Neural cell (in vitro differentiated cells): ENCODE measurements at regions not wholly inside any gene's neighbourhood (a gene's known extent, or its start where the extent isn't known, plus 50 kb on each side); places are given as distances from the start of the nearest gene placed in this dataset.

Experiments
- H2AFZ ChIP-seq: fragments of 200-600, 300-800 bp; sonication (generic), shearing (Covaris generic); 2 replicates; pipeline ENCODE4 v1.6.0; 2014; ENCODE audit warnings: low read depth, mild to moderate bottlenecking, antibody characterized with exemption, low read length, moderate library complexity
- H3F3A ChIP-seq: fragments of 200-600 bp; shearing (Covaris generic); 2 replicates; pipeline ENCODE4 v1.6.1; 2016; ENCODE audit warnings: mild to moderate bottlenecking, moderate library complexity, mixed read lengths, antibody characterized with exemption, low read length; ENCODE audit not compliant: insufficient read depth, poor library complexity, severe bottlenecking
- H3K27ac ChIP-seq: fragments of 200-600, 300-800 bp; sonication (generic), shearing (Covaris generic); 2 replicates; pipeline ENCODE4 v1.5.1; 2014; ENCODE audit warnings: mild to moderate bottlenecking, low read length, moderate library complexity
- H3K27me3 ChIP-seq: fragments of 300-800, 200-600 bp; sonication (generic), shearing (Covaris generic); 2 replicates; pipeline ENCODE4 v1.6.0; 2014; ENCODE audit warnings: mild to moderate bottlenecking, low read depth, low read length, moderate library complexity; ENCODE audit not compliant: insufficient read depth
- H3K36me3 ChIP-seq: fragments of 300-800, 200-600 bp; sonication (generic), shearing (Covaris generic); 2 replicates; pipeline ENCODE4 v1.5.1; 2014; ENCODE audit warnings: mild to moderate bottlenecking, antibody characterized with exemption, low read length, moderate library complexity; ENCODE audit not compliant: insufficient read depth
- H3K4me2 ChIP-seq: fragments of 300-800, 200-600 bp; sonication (generic), shearing (Covaris generic); 2 replicates; pipeline ENCODE4 v1.6.0; 2014; ENCODE audit warnings: mild to moderate bottlenecking, low read length
- H3K4me3 ChIP-seq: fragments of 300-800, 200-600 bp; sonication (generic), shearing (Covaris generic); 2 replicates; pipeline ENCODE4 v1.5.1; 2014; ENCODE audit warnings: mild to moderate bottlenecking, low read length, moderate library complexity
- H3K79me2 ChIP-seq: fragments of 200-600 bp; shearing (Covaris generic); replicated peaks from 2 replicates; pipeline ENCODE4 v1.6.0; 2014; ENCODE audit warnings: mild to moderate bottlenecking, low read length, moderate library complexity; ENCODE audit not compliant: insufficient read depth
- H3K9ac ChIP-seq: fragments of 300-800, 200-600 bp; sonication (generic), shearing (Covaris generic); 2 replicates; pipeline ENCODE4 v1.6.1; 2016; ENCODE audit warnings: mild to moderate bottlenecking, low read length, mixed read lengths
- H3K9me2 ChIP-seq: fragments of 200-600 bp; shearing (Covaris generic); 2 replicates; pipeline ENCODE4 v1.6.1; 2016; ENCODE audit warnings: mild to moderate bottlenecking, low read length, mixed read lengths; ENCODE audit not compliant: insufficient read depth
- H3K9me3 ChIP-seq: fragments of 200-600, 300-800 bp; sonication (generic), shearing (Covaris generic); 2 replicates; pipeline ENCODE4 v1.6.1; 2016; ENCODE audit warnings: mild to moderate bottlenecking, mixed run types, low read length, moderate library complexity, mixed read lengths
- H4K20me1 ChIP-seq: fragments of 200-600 bp; shearing (Covaris generic); 2 replicates; pipeline ENCODE4 v1.6.1; 2016; ENCODE audit warnings: mild to moderate bottlenecking, mixed run types; ENCODE audit not compliant: insufficient read depth
- EP300 ChIP-seq: fragments of 450-650 bp; conservative IDR thresholded peaks from 2 replicates; pipeline ENCODE4 v1.6.1; 2014; ENCODE audit warnings: antibody characterized with exemption, mild to moderate bottlenecking, moderate library complexity; ENCODE audit not compliant: poor library complexity, severe bottlenecking
- EZH2 ChIP-seq: fragments of 200-600, 300-800 bp; shearing (Covaris generic), sonication (generic); IDR thresholded peaks from 2 replicates; pipeline ENCODE4 v1.6.1; 2014; ENCODE audit warnings: antibody characterized with exemption, low read length, borderline replicate concordance, mild to moderate bottlenecking; ENCODE audit not compliant: insufficient read depth, poor library complexity, severe bottlenecking
- MXI1 ChIP-seq: fragments of 450-650 bp; conservative IDR thresholded peaks from 2 replicates; pipeline ENCODE4 v1.6.1; 2014; ENCODE audit warnings: antibody characterized with exemption, mild to moderate bottlenecking; ENCODE audit not compliant: poor library complexity, severe bottlenecking
- POLR2AphosphoS5 ChIP-seq: IDR thresholded peaks from 2 replicates; pipeline ENCODE4 v1.6.1; 2012
- RAD21 ChIP-seq: fragments of 450-650 bp; conservative IDR thresholded peaks from 2 replicates; pipeline ENCODE4 v1.6.1; 2014; ENCODE audit warnings: antibody characterized with exemption, mild to moderate bottlenecking, moderate library complexity
- SMC3 ChIP-seq: fragments of 450-650 bp; conservative IDR thresholded peaks from 2 replicates; pipeline ENCODE4 v1.6.1; 2014; ENCODE audit warnings: antibody characterized with exemption, mild to moderate bottlenecking, moderate library complexity; ENCODE audit not compliant: poor library complexity
- TAF1 ChIP-seq: IDR thresholded peaks from 2 replicates; pipeline ENCODE4 v1.6.1; 2012; ENCODE audit warnings: low read depth
- TF ChIP-seq, protein P1 (sequence below): fragments of 450-650 bp; IDR thresholded peaks from 2 replicates; pipeline ENCODE4 v1.5.1; 2014; ENCODE audit warnings: antibody characterized with exemption, mild to moderate bottlenecking, moderate library complexity; ENCODE audit not compliant: poor library complexity, severe bottlenecking
- TF ChIP-seq, protein P2 (sequence below): IDR thresholded peaks from 2 replicates; pipeline ENCODE4 v1.6.1; 2012; ENCODE audit warnings: borderline replicate concordance

GRCh38 chr5:139733698-139734538 is 61.7 kb upstream of the PSD2 start:
- Histone ChIP-seq H3K27me3 (no peaks in the 10 kb centered on the region), H3K9me2 (no peaks in the 10 kb centered on the region), H3K79me2 (no peaks in the 10 kb centered on the region), H4K20me1 (no peaks in the 10 kb centered on the region), H3K9ac (no peak overlapping the region), H3K9me3 (no peaks in the 10 kb centered on the region), H3K27ac (no peak overlapping the region), H3F3A (no peaks in the 10 kb centered on the region), H3K4me2 (no peak overlapping the region), H3K36me3 (no peaks in the 10 kb centered on the region), H2AFZ (no peak overlapping the region), H3K4me3 (no peak overlapping the region)
- TF ChIP-seq EP300 (no peak), SMC3 (no peak), MXI1 (no peak), TAF1 (no peak), POLR2AphosphoS5 (no peak), RAD21 (no peak), EZH2 (no peak)
- TF ChIP-seq, protein P1, sequence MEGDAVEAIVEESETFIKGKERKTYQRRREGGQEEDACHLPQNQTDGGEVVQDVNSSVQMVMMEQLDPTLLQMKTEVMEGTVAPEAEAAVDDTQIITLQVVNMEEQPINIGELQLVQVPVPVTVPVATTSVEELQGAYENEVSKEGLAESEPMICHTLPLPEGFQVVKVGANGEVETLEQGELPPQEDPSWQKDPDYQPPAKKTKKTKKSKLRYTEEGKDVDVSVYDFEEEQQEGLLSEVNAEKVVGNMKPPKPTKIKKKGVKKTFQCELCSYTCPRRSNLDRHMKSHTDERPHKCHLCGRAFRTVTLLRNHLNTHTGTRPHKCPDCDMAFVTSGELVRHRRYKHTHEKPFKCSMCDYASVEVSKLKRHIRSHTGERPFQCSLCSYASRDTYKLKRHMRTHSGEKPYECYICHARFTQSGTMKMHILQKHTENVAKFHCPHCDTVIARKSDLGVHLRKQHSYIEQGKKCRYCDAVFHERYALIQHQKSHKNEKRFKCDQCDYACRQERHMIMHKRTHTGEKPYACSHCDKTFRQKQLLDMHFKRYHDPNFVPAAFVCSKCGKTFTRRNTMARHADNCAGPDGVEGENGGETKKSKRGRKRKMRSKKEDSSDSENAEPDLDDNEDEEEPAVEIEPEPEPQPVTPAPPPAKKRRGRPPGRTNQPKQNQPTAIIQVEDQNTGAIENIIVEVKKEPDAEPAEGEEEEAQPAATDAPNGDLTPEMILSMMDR: no peak
- TF ChIP-seq, protein P2, sequence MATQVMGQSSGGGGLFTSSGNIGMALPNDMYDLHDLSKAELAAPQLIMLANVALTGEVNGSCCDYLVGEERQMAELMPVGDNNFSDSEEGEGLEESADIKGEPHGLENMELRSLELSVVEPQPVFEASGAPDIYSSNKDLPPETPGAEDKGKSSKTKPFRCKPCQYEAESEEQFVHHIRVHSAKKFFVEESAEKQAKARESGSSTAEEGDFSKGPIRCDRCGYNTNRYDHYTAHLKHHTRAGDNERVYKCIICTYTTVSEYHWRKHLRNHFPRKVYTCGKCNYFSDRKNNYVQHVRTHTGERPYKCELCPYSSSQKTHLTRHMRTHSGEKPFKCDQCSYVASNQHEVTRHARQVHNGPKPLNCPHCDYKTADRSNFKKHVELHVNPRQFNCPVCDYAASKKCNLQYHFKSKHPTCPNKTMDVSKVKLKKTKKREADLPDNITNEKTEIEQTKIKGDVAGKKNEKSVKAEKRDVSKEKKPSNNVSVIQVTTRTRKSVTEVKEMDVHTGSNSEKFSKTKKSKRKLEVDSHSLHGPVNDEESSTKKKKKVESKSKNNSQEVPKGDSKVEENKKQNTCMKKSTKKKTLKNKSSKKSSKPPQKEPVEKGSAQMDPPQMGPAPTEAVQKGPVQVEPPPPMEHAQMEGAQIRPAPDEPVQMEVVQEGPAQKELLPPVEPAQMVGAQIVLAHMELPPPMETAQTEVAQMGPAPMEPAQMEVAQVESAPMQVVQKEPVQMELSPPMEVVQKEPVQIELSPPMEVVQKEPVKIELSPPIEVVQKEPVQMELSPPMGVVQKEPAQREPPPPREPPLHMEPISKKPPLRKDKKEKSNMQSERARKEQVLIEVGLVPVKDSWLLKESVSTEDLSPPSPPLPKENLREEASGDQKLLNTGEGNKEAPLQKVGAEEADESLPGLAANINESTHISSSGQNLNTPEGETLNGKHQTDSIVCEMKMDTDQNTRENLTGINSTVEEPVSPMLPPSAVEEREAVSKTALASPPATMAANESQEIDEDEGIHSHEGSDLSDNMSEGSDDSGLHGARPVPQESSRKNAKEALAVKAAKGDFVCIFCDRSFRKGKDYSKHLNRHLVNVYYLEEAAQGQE: no peak

DNA sequence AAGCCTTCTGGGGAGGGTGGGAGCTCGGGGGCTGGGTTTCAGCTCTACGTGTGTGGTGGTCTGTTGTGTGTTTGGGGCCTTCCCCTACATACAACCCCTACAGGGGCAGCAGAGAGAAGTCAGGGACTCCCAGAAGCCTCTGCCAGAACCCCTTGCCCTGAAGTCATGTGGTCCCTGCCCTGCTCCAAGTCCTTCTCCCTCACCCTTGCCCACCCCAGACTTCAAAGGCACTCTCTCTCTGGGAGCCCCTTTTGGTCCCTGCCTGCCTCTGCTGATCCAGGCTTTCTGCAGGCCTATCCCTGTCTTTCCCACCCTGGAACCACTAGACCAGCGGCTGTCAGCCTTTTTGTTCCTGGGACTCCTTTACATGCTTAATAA is 61.1 kb upstream of the PSD2 start:
- Histone ChIP-seq H3K4me2 (no peak overlapping the region), H3K27ac (no peak overlapping the region), H3K9me3 (no peaks in the 10 kb centered on the region), H3K9me2 (no peaks in the 10 kb centered on the region), H3K4me3 (no peak overlapping the region), H2AFZ (no peak overlapping the region), H3K9ac (no peak overlapping the region), H3K27me3 (no peaks in the 10 kb centered on the region), H3F3A (no peaks in the 10 kb centered on the region), H3K36me3 (no peaks in the 10 kb centered on the region), H4K20me1 (no peaks in the 10 kb centered on the region), H3K79me2 (no peaks in the 10 kb centered on the region)
- TF ChIP-seq, protein P2: no peak
- TF ChIP-seq TAF1 (no peak), MXI1 (no peak), EZH2 (no peak), SMC3 (no peak), RAD21 (no peak), POLR2AphosphoS5 (no peak), EP300 (no peak)
- TF ChIP-seq, protein P1: no peak
